ENCODE measurements at regions not wholly inside any gene's neighbourhood (a gene's known extent, or its start where the extent isn't known, plus 50 kb on each side); places are given as distances from the start of the nearest gene placed in this dataset.

DNA sequence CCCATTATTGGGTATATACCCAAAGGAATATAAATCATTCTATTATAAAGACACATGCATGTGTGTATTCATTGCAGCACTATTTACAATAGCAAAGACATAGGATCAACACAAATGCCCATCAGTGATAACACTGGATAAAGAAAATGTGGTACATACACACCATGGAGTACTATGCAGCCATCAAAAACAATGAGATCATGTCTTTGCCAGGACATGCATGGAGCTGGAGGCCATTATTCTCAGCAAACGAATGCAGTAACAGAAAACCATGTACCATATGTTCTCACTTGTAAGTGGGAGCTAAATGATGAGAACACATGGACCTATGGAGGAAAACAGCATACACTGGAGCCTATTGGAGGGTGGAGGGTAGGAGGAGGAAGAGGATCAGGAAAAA lies 402.4 kb downstream of the CSNK1G3 start:
- DNase-seq: no peak
- H3K27ac ChIP-seq: no peak overlapping the region
- H3K4me1 ChIP-seq: peaks cover 0 to 6% (median 0%) of the 10 kb centered on the region in 4 donors
- WGBS, 2 donors: 55 to 78% methylated on average over 1 of the region's 1 CpG
- TF ChIP-seq, protein P1, sequence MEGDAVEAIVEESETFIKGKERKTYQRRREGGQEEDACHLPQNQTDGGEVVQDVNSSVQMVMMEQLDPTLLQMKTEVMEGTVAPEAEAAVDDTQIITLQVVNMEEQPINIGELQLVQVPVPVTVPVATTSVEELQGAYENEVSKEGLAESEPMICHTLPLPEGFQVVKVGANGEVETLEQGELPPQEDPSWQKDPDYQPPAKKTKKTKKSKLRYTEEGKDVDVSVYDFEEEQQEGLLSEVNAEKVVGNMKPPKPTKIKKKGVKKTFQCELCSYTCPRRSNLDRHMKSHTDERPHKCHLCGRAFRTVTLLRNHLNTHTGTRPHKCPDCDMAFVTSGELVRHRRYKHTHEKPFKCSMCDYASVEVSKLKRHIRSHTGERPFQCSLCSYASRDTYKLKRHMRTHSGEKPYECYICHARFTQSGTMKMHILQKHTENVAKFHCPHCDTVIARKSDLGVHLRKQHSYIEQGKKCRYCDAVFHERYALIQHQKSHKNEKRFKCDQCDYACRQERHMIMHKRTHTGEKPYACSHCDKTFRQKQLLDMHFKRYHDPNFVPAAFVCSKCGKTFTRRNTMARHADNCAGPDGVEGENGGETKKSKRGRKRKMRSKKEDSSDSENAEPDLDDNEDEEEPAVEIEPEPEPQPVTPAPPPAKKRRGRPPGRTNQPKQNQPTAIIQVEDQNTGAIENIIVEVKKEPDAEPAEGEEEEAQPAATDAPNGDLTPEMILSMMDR (IDR thresholded peaks at IDR 0.05): no peak
- TF ChIP-seq EP300 (IDR thresholded peaks at IDR 0.05): no peak
- TF ChIP-seq POLR2AphosphoS5 (IDR thresholded peaks at IDR 0.05): no peak
- TF ChIP-seq POLR2A (IDR thresholded peaks at IDR 0.05): no peak
- ATAC-seq (ENCODE audit: low FRiP score in 2 of 2): no peak
- H3K36me3 ChIP-seq: no peaks in the 10 kb centered on the region
- H3K9me3 ChIP-seq: peaks cover 0 to 3% (median 0%) of the 10 kb centered on the region in 4 donors
- H3K4me3 ChIP-seq: no peak overlapping the region
- H3K27me3 ChIP-seq: no peaks in the 10 kb centered on the region

DNA sequence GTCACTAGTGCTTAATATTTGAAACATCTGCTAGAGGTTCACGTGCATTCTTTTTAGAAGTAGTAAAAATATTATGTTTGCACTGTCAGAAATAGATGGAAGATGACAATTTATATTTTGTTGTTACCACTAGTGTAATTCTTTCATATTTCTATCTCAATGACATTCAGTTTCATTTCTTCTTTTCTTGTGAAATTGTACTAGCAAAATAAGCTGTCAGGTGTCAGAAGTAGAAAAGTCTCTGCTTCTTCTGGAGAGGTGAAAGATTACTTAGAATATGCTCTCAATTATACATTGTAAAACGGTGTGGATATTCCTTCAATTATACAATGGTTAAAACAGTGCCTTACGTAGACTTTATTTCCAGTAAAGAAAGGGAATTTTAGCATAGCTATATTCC lies 395.4 kb downstream of the CSNK1G3 start:
- TF ChIP-seq EP300 (IDR thresholded peaks at IDR 0.05) (no peak), POLR2AphosphoS5 (IDR thresholded peaks at IDR 0.05) (no peak)
- no peaks in the 10 kb centered on the region for H3K36me3 ChIP-seq
- DNase-seq (no peak), ATAC-seq (ENCODE audit: low FRiP score in 2 of 2) (no peak)
- H3K9me3 ChIP-seq: no peaks in the 10 kb centered on the region
- H3K4me3 ChIP-seq: no peak overlapping the region
- H3K4me1 ChIP-seq: no peaks in the 10 kb centered on the region
- no peak overlapping the region for H3K27ac ChIP-seq
- 88 to 96% methylated on average over 3 of the region's 3 CpGs for WGBS, 2 donors
- H3K27me3 ChIP-seq: no peaks in the 10 kb centered on the region

DNA sequence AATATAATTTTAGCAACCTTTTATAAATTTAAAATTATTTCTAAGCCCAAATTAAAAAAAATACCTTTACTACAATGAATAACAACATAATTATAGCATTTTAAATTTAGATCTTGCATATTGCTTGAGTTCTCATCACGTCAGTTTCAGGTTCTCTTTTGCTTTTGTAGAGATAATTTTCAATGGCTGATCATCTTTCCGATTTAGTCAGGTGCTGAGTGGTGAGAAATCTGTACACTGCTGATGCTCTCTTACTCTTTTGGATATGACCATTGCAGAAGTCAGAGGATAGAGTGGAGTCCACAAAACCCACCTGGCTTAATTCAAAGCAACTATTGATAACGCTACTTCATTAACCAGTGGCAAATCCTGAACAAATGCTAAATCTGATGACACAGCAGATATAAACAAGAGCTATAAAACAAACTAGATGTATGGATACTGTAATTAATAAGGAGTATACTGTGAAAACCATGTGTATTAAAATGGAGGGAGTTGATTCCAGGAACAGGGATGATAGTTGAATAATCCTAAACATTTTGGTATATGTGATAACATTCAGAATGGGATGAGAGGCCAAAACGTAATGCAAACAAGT lies 394.8 kb downstream of the CSNK1G3 start:
- no peak overlapping the region for H3K27ac ChIP-seq
- 94 to 95% methylated on average over 4 of the region's 4 CpGs for WGBS, 2 donors
- H3K4me3 ChIP-seq: no peak overlapping the region
- ATAC-seq (ENCODE audit: low FRiP score in 2 of 2): no peak
- H3K4me1 ChIP-seq: no peaks in the 10 kb centered on the region
- H3K36me3 ChIP-seq: no peaks in the 10 kb centered on the region
- no peaks in the 10 kb centered on the region for H3K9me3 ChIP-seq
- H3K27me3 ChIP-seq: no peaks in the 10 kb centered on the region
- TF ChIP-seq, protein P1 (IDR thresholded peaks at IDR 0.05): no peak
- no peak for TF ChIP-seq EP300 (IDR thresholded peaks at IDR 0.05)
- TF ChIP-seq POLR2AphosphoS5 (IDR thresholded peaks at IDR 0.05): no peak
- TF ChIP-seq POLR2A (IDR thresholded peaks at IDR 0.05): no peak
- no peak for DNase-seq

GRCh38 chr5:123885081-123885480 lies 373.1 kb downstream of the CSNK1G3 start:
- Histone ChIP-seq H3K4me1 (peaks cover 7 to 21% (median 9%) of the 10 kb centered on the region in 4 donors), H3K27me3 (no peaks in the 10 kb centered on the region), H3K9me3 (no peaks in the 10 kb centered on the region), H3K36me3 (no peaks in the 10 kb centered on the region), H3K27ac (no peak overlapping the region), H3K4me3 (no peak overlapping the region)
- DNase-seq (no peak), ATAC-seq (ENCODE audit: low FRiP score in 2 of 2) (no peak)
- WGBS, 2 donors: 53 to 72% methylated on average over 1 of the region's 1 CpG
- TF ChIP-seq, protein P1 (IDR thresholded peaks at IDR 0.05): no peak
- TF ChIP-seq EP300 (IDR thresholded peaks at IDR 0.05) (no peak), POLR2A (IDR thresholded peaks at IDR 0.05) (no peak), POLR2AphosphoS5 (IDR thresholded peaks at IDR 0.05) (no peak)

- ATAC-seq (ENCODE audit: low FRiP score in 2 of 2) (no peak), DNase-seq (no peak)
- WGBS, 2 donors: 7 to 11% methylated on average over 2 of the region's 2 CpGs
- no peaks in the 10 kb centered on the region for H3K9me3 ChIP-seq
- H3K36me3 ChIP-seq: no peaks in the 10 kb centered on the region
- no peak overlapping the region for H3K27ac ChIP-seq
- no peak for TF ChIP-seq POLR2AphosphoS5 (IDR thresholded peaks at IDR 0.05)
- TF ChIP-seq, protein P1 (IDR thresholded peaks at IDR 0.05): no peak
- no peak for TF ChIP-seq EP300 (IDR thresholded peaks at IDR 0.05)
- TF ChIP-seq POLR2A (IDR thresholded peaks at IDR 0.05): no peak
- peak overlapping the region in 1 of 4 donors; percentile 2 for H3K4me3 ChIP-seq
- H3K4me1 ChIP-seq: peaks cover 7 to 21% (median 9%) of the 10 kb centered on the region in 4 donors
- no peaks in the 10 kb centered on the region for H3K27me3 ChIP-seq
Measured at GRCh38 chr5:123882965-123883345, 371.0 kb downstream of the CSNK1G3 start.
